ENCODE measurements at regions not wholly inside any gene's neighbourhood (a gene's known extent, or its start where the extent isn't known, plus 50 kb on each side); places are given as distances from the start of the nearest gene placed in this dataset.

- no peak overlapping the region for H3K27ac ChIP-seq (ENCODE audit: low read length)
- H3K9me3 ChIP-seq (ENCODE audit: control insufficient read depth in 1 of 2, low read length in 2 of 2), result no peaks in the 10 kb centered on the region
- H3K4me1 ChIP-seq (ENCODE audit: control insufficient read depth in 1 of 2, insufficient read depth in 2 of 2, low read length in 2 of 2), result no peaks in the 10 kb centered on the region
- H3K36me3 ChIP-seq (ENCODE audit: control insufficient read depth in 1 of 2, insufficient read depth in 2 of 2, low read length in 2 of 2), result no peaks in the 10 kb centered on the region
- no peak overlapping the region for H3K4me3 ChIP-seq (ENCODE audit: low read depth in 1 of 2, low read length in 2 of 2)
- no peaks in the 10 kb centered on the region for H3K27me3 ChIP-seq (ENCODE audit: low read depth, low read length)
Observed at GRCh38 chr4:105014635-105015034, 132.0 kb upstream of the TET2 start.

- H3K9me3 ChIP-seq (ENCODE audit: control insufficient read depth in 1 of 2, low read length in 2 of 2), result no peaks in the 10 kb centered on the region
- H3K36me3 ChIP-seq (ENCODE audit: control insufficient read depth in 1 of 2, insufficient read depth in 2 of 2, low read length in 2 of 2), result no peaks in the 10 kb centered on the region
- H3K4me3 ChIP-seq (ENCODE audit: low read depth in 1 of 2, low read length in 2 of 2), result no peak overlapping the region
- H3K4me1 ChIP-seq (ENCODE audit: control insufficient read depth in 1 of 2, insufficient read depth in 2 of 2, low read length in 2 of 2), result no peaks in the 10 kb centered on the region
- H3K27ac ChIP-seq (ENCODE audit: low read length), result no peak overlapping the region
- H3K27me3 ChIP-seq (ENCODE audit: low read depth, low read length), result no peaks in the 10 kb centered on the region
Observed at GRCh38 chr4:105015750-105016149, 130.9 kb upstream of the TET2 start.

- Histone ChIP-seq H3K4me3 (ENCODE audit: low read depth in 1 of 2, low read length in 2 of 2) (no peak overlapping the region), H3K27ac (ENCODE audit: low read length) (no peak overlapping the region), H3K36me3 (ENCODE audit: control insufficient read depth in 1 of 2, insufficient read depth in 2 of 2, low read length in 2 of 2) (no peaks in the 10 kb centered on the region), H3K9me3 (ENCODE audit: control insufficient read depth in 1 of 2, low read length in 2 of 2) (peaks cover 0 to 10% of the 10 kb centered on the region in 2 donors), H3K4me1 (ENCODE audit: control insufficient read depth in 1 of 2, insufficient read depth in 2 of 2, low read length in 2 of 2) (no peaks in the 10 kb centered on the region), H3K27me3 (ENCODE audit: low read depth, low read length) (no peaks in the 10 kb centered on the region)
Observed at GRCh38 chr4:105022811-105023667, 123.6 kb upstream of the TET2 start.

- Histone ChIP-seq H3K36me3 (ENCODE audit: control insufficient read depth in 1 of 2, insufficient read depth in 2 of 2, low read length in 2 of 2) (no peaks in the 10 kb centered on the region), H3K27me3 (ENCODE audit: low read depth, low read length) (no peaks in the 10 kb centered on the region), H3K27ac (ENCODE audit: low read length) (no peak overlapping the region), H3K4me3 (ENCODE audit: low read depth in 1 of 2, low read length in 2 of 2) (no peak overlapping the region), H3K4me1 (ENCODE audit: control insufficient read depth in 1 of 2, insufficient read depth in 2 of 2, low read length in 2 of 2) (no peaks in the 10 kb centered on the region), H3K9me3 (ENCODE audit: control insufficient read depth in 1 of 2, low read length in 2 of 2) (peaks cover 0 to 10% of the 10 kb centered on the region in 2 donors)
Observed at GRCh38 chr4:105023668-105024055, 123.0 kb upstream of the TET2 start.

GRCh38 chr4:105025263-105026017, 121.2 kb upstream of the TET2 start:
- H3K36me3 ChIP-seq (ENCODE audit: control insufficient read depth in 1 of 2, insufficient read depth in 2 of 2, low read length in 2 of 2), result no peaks in the 10 kb centered on the region
- no peaks in the 10 kb centered on the region for H3K27me3 ChIP-seq (ENCODE audit: low read depth, low read length)
- H3K27ac ChIP-seq (ENCODE audit: low read length), result no peak overlapping the region

GRCh38 chr4:105036991-105037390, 109.7 kb upstream of the TET2 start:
- H3K27me3 ChIP-seq (ENCODE audit: low read depth, low read length), result no peaks in the 10 kb centered on the region
- H3K36me3 ChIP-seq (ENCODE audit: control insufficient read depth in 1 of 2, insufficient read depth in 2 of 2, low read length in 2 of 2), result no peaks in the 10 kb centered on the region
- no peaks in the 10 kb centered on the region for H3K4me1 ChIP-seq (ENCODE audit: control insufficient read depth in 1 of 2, insufficient read depth in 2 of 2, low read length in 2 of 2)
- no peak overlapping the region for H3K4me3 ChIP-seq (ENCODE audit: low read depth in 1 of 2, low read length in 2 of 2)
- H3K9me3 ChIP-seq (ENCODE audit: control insufficient read depth in 1 of 2, low read length in 2 of 2), result peaks cover 0 to 2% of the 10 kb centered on the region in 2 donors
- no peak overlapping the region for H3K27ac ChIP-seq (ENCODE audit: low read length)

More at GRCh38 chr4:105025263-105026017, 121.2 kb upstream of the TET2 start:
- H3K9me3 ChIP-seq (ENCODE audit: control insufficient read depth in 1 of 2, low read length in 2 of 2), result peaks cover 0 to 10% of the 10 kb centered on the region in 2 donors
- H3K4me1 ChIP-seq (ENCODE audit: control insufficient read depth in 1 of 2, insufficient read depth in 2 of 2, low read length in 2 of 2), result no peaks in the 10 kb centered on the region
- no peak overlapping the region for H3K4me3 ChIP-seq (ENCODE audit: low read depth in 1 of 2, low read length in 2 of 2)

- Histone ChIP-seq H3K27me3 (ENCODE audit: low read depth, low read length) (no peaks in the 10 kb centered on the region), H3K9me3 (ENCODE audit: control insufficient read depth in 1 of 2, low read length in 2 of 2) (peaks cover 0 to 9% of the 10 kb centered on the region in 2 donors), H3K4me1 (ENCODE audit: control insufficient read depth in 1 of 2, insufficient read depth in 2 of 2, low read length in 2 of 2) (no peaks in the 10 kb centered on the region), H3K4me3 (ENCODE audit: low read depth in 1 of 2, low read length in 2 of 2) (no peak overlapping the region), H3K36me3 (ENCODE audit: control insufficient read depth in 1 of 2, insufficient read depth in 2 of 2, low read length in 2 of 2) (no peaks in the 10 kb centered on the region), H3K27ac (ENCODE audit: low read length) (no peak overlapping the region)
Observed at GRCh38 chr4:105042451-105042850, 104.2 kb upstream of the TET2 start.

GRCh38 chr4:105050896-105051295, 95.8 kb upstream of the TET2 start:
- H3K4me1 ChIP-seq (ENCODE audit: control insufficient read depth in 1 of 2, insufficient read depth in 2 of 2, low read length in 2 of 2), result no peaks in the 10 kb centered on the region
- H3K4me3 ChIP-seq (ENCODE audit: low read depth in 1 of 2, low read length in 2 of 2), result no peak overlapping the region
- H3K27me3 ChIP-seq (ENCODE audit: low read depth, low read length), result no peaks in the 10 kb centered on the region
- peaks cover 0 to 4% of the 10 kb centered on the region in 2 donors for H3K9me3 ChIP-seq (ENCODE audit: control insufficient read depth in 1 of 2, low read length in 2 of 2)
- H3K36me3 ChIP-seq (ENCODE audit: control insufficient read depth in 1 of 2, insufficient read depth in 2 of 2, low read length in 2 of 2), result no peaks in the 10 kb centered on the region
- H3K27ac ChIP-seq (ENCODE audit: low read length), result no peak overlapping the region

- no peaks in the 10 kb centered on the region for H3K27me3 ChIP-seq (ENCODE audit: low read depth, low read length)
- H3K36me3 ChIP-seq (ENCODE audit: control insufficient read depth in 1 of 2, insufficient read depth in 2 of 2, low read length in 2 of 2), result no peaks in the 10 kb centered on the region
- H3K4me1 ChIP-seq (ENCODE audit: control insufficient read depth in 1 of 2, insufficient read depth in 2 of 2, low read length in 2 of 2), result peaks cover 0 to 4% of the 10 kb centered on the region in 2 donors
- H3K4me3 ChIP-seq (ENCODE audit: low read depth in 1 of 2, low read length in 2 of 2), result no peak overlapping the region
- no peak overlapping the region for H3K27ac ChIP-seq (ENCODE audit: low read length)
- peaks cover 0 to 2% of the 10 kb centered on the region in 2 donors for H3K9me3 ChIP-seq (ENCODE audit: control insufficient read depth in 1 of 2, low read length in 2 of 2)
Observed at GRCh38 chr4:105057370-105058105, 89.1 kb upstream of the TET2 start.

- no peak overlapping the region for H3K4me3 ChIP-seq (ENCODE audit: low read depth in 1 of 2, low read length in 2 of 2)
- H3K27ac ChIP-seq (ENCODE audit: low read length), result no peak overlapping the region
- H3K9me3 ChIP-seq (ENCODE audit: control insufficient read depth in 1 of 2, low read length in 2 of 2), result no peaks in the 10 kb centered on the region
- no peaks in the 10 kb centered on the region for H3K36me3 ChIP-seq (ENCODE audit: control insufficient read depth in 1 of 2, insufficient read depth in 2 of 2, low read length in 2 of 2)
- H3K4me1 ChIP-seq (ENCODE audit: control insufficient read depth in 1 of 2, insufficient read depth in 2 of 2, low read length in 2 of 2), result peaks cover 0 to 4% of the 10 kb centered on the region in 2 donors
- H3K27me3 ChIP-seq (ENCODE audit: low read depth, low read length), result no peaks in the 10 kb centered on the region
Observed at GRCh38 chr4:105058177-105058812, 88.4 kb upstream of the TET2 start.

- Histone ChIP-seq H3K9me3 (ENCODE audit: control insufficient read depth in 1 of 2, low read length in 2 of 2) (no peaks in the 10 kb centered on the region), H3K36me3 (ENCODE audit: control insufficient read depth in 1 of 2, insufficient read depth in 2 of 2, low read length in 2 of 2) (no peaks in the 10 kb centered on the region), H3K27ac (ENCODE audit: low read length) (no peak overlapping the region), H3K4me1 (ENCODE audit: control insufficient read depth in 1 of 2, insufficient read depth in 2 of 2, low read length in 2 of 2) (peaks cover 0 to 4% of the 10 kb centered on the region in 2 donors), H3K27me3 (ENCODE audit: low read depth, low read length) (no peaks in the 10 kb centered on the region), H3K4me3 (ENCODE audit: low read depth in 1 of 2, low read length in 2 of 2) (no peak overlapping the region)
Observed at GRCh38 chr4:105059337-105059736, 87.3 kb upstream of the TET2 start.
